A549 (cell line): ENCODE measurements at regions not wholly inside any gene's neighbourhood (a gene's known extent, or its start where the extent isn't known, plus 50 kb on each side); places are given as distances from the start of the nearest gene placed in this dataset.

ENCODE experiments used
- ATAC-seq, 2 experiments: fragments of 200-7000 bp in 1 of 2; fragments of >200 bp in 1 of 2; cut with Nextera tagmentation in 1 of 2; cut with Tn5 transposase in 1 of 2; 3 replicates each; pipeline versions ENCODE4 v1.8.0 to v1.9.1; 2018 to 2020; ENCODE audit warnings: mild to moderate bottlenecking in 1 of 2, moderate library complexity in 1 of 2
- CTCF ChIA-PET: fragments of 300-600 bp; sonication (Branson Sonifier 250); formaldehyde crosslinking; extraction: SDS; loops from one replicate; lab custom pipeline; 2021; ENCODE audit warnings: antibody characterized with exemption, inconsistent platforms; lab: Yijun Ruan, JAX
- POLR2A ChIA-PET: fragments of 350-600 bp; formaldehyde crosslinking; extraction: SDS; loops from one replicate; lab custom pipeline; 2021; ENCODE audit warnings: antibody characterized with exemption, inconsistent platforms; lab: Yijun Ruan, JAX
- DNase-seq, 2 experiments: peaks; one replicate each; pipeline versions ENCODE4 v3.0.0 to v3.0.0-alpha.2; 2011 to 2016; ENCODE audit warnings: low read depth in 1 of 2, low spot score in 1 of 2
- FAIRE-seq: peaks from 2 replicates; lab custom pipeline; 2011; peaks lifted over from hg19 to GRCh38; lab: Jason Lieb, UNC
- H3K27ac ChIP-seq, 2 experiments: fragments of >200 bp; sonication (Bioruptor Twin); formaldehyde crosslinking; 3 replicates each; pipeline ENCODE4 v1.5.1; 2016 to 2017
- H3K4me1 ChIP-seq: fragments of >200 bp; sonication (Bioruptor Twin); formaldehyde crosslinking; 3 replicates; pipeline ENCODE4 v1.6.1; 2016
- H3K4me2 ChIP-seq: fragments of >200 bp; sonication (Bioruptor Twin); formaldehyde crosslinking; 3 replicates; pipeline ENCODE4 v1.6.1; 2016
- H3K4me3 ChIP-seq: fragments of >200 bp; sonication (Bioruptor Twin); formaldehyde crosslinking; 3 replicates; pipeline ENCODE4 v1.5.1; 2016
- H3K9me3 ChIP-seq: fragments of >200 bp; sonication (Bioruptor Twin); formaldehyde crosslinking; 3 replicates; pipeline ENCODE4 v1.6.1; 2016
- BHLHE40 ChIP-seq: IDR thresholded peaks from 2 replicates; pipeline ENCODE4 v1.6.1; 2012; ENCODE audit warnings: low read depth, low read length, inconsistent platforms
- CBX2 ChIP-seq: fragments of 200-600 bp; sonication (generic); IDR thresholded peaks from 2 replicates; pipeline ENCODE4 v1.6.1; 2016; ENCODE audit warnings: low read depth, mild to moderate bottlenecking, borderline replicate concordance
- CEBPB ChIP-seq, 2 experiments: fragments of >200 bp in 1 of 2; sonication (Bioruptor Twin) in 1 of 2; formaldehyde crosslinking in 1 of 2; IDR thresholded peaks; 2 replicates each; pipeline ENCODE4 v1.6.1; 2012 to 2016
- CHD2 ChIP-seq: fragments of 150-350 bp; IDR thresholded peaks from 2 replicates; pipeline ENCODE4 v1.6.1; 2014; ENCODE audit warnings: low read length; ENCODE audit not compliant: partially characterized antibody
- EHF ChIP-seq: fragments of 250-450 bp; sonication (Bioruptor Pico); IDR thresholded peaks from 2 replicates; pipeline ENCODE4 v1.5.0; 2020; ENCODE audit warnings: mild to moderate bottlenecking
- EHMT2 ChIP-seq: fragments of 200-600 bp; sonication (generic); IDR thresholded peaks from 2 replicates; pipeline ENCODE4 v1.6.1; 2016; ENCODE audit warnings: antibody characterized with exemption, low read depth, mild to moderate bottlenecking, moderate library complexity
- EP300 ChIP-seq, 2 experiments: fragments of >200 bp; sonication (Bioruptor Twin); formaldehyde crosslinking; IDR thresholded peaks; 2 replicates in 1 of 2; 3 replicates in 1 of 2; pipeline ENCODE4 v1.6.1; 2016 to 2017
- ESRRA ChIP-seq: fragments of 150-350 bp; IDR thresholded peaks from 2 replicates; pipeline ENCODE4 v1.6.1; 2014; ENCODE audit warnings: mild to moderate bottlenecking, low read length, borderline replicate concordance
- HOXB13 ChIP-seq: fragments of 250-450 bp; sonication (Bioruptor Pico); IDR thresholded peaks from 2 replicates; pipeline ENCODE4 v1.5.0; 2020; ENCODE audit warnings: low read depth, mild to moderate bottlenecking, moderate library complexity
- JUNB ChIP-seq: fragments of >200 bp; sonication (Bioruptor Twin); formaldehyde crosslinking; IDR thresholded peaks from 2 replicates; pipeline ENCODE4 v1.6.1; 2016
- MAFK ChIP-seq: fragments of 450-650 bp; IDR thresholded peaks from 2 replicates; pipeline ENCODE4 v1.6.1; 2014; ENCODE audit not compliant: partially characterized antibody
- MYC ChIP-seq: IDR thresholded peaks from 2 replicates; pipeline ENCODE4 v1.6.1; 2012; ENCODE audit warnings: mild to moderate bottlenecking, inconsistent platforms, low read length, improper control_type of control experiment, borderline replicate concordance
- NPAS2 ChIP-seq: fragments of 250-450 bp; sonication (Bioruptor Pico); IDR thresholded peaks from 2 replicates; pipeline ENCODE4 v1.8.0; 2022; ENCODE audit warnings: mild to moderate bottlenecking, moderate library complexity, borderline replicate concordance
- PHF8 ChIP-seq: fragments of 200-600 bp; sonication (generic); IDR thresholded peaks from 2 replicates; pipeline ENCODE4 v1.6.1; 2016; ENCODE audit warnings: low read depth, mild to moderate bottlenecking, antibody characterized with exemption, moderate library complexity, borderline replicate concordance
- RAD21 ChIP-seq, 2 experiments: fragments of >200 bp in 1 of 2; sonication (Bioruptor Twin) in 1 of 2; formaldehyde crosslinking in 1 of 2; IDR thresholded peaks in 1 of 2; conservative IDR thresholded peaks in 1 of 2; 2 replicates in 1 of 2; 3 replicates in 1 of 2; pipeline ENCODE4 v1.6.1; 2012 to 2018; ENCODE audit warnings: inconsistent platforms in 1 of 2
- RNF2 ChIP-seq: fragments of 200-600 bp; sonication (generic); IDR thresholded peaks from 2 replicates; pipeline ENCODE4 v1.6.1; 2016; ENCODE audit warnings: low read depth, mild to moderate bottlenecking, antibody characterized with exemption, moderate library complexity, borderline replicate concordance
- SREBF2 ChIP-seq: fragments of 450-650 bp; IDR thresholded peaks from 2 replicates; pipeline ENCODE4 v1.6.1; 2014; ENCODE audit warnings: mild to moderate bottlenecking, moderate library complexity
- ZC3H11A ChIP-seq: fragments of 450-650 bp; IDR thresholded peaks from 2 replicates; pipeline ENCODE4 v1.6.1; 2014; ENCODE audit warnings: antibody characterized with exemption, mild to moderate bottlenecking
- ZFP36 ChIP-seq: fragments of 450-650 bp; IDR thresholded peaks from 2 replicates; pipeline ENCODE4 v1.6.1; 2014; ENCODE audit warnings: borderline replicate concordance; ENCODE audit not compliant: partially characterized antibody
- ZNF302 ChIP-seq: fragments of 250-450 bp; sonication (Bioruptor Pico); IDR thresholded peaks from 2 replicates; pipeline ENCODE4 v1.9.0; 2021; ENCODE audit warnings: inconsistent platforms, mild to moderate bottlenecking, moderate library complexity
- ZSCAN20 ChIP-seq: fragments of 250-450 bp; sonication (Bioruptor Pico); IDR thresholded peaks from 2 replicates; pipeline ENCODE4 v1.8.0; 2022; ENCODE audit warnings: mild to moderate bottlenecking, moderate library complexity
- WGBS: methylation state at CpG from one replicate; pipeline ENCODE4 v1.1.6; 2017; ENCODE audit errors: missing lambda C conversion rate; 5-methylcytosine and 5-hydroxymethylcytosine counted together
- TF ChIP-seq, protein P1 (sequence below): fragments of >200 bp; sonication (Bioruptor Twin); formaldehyde crosslinking; IDR thresholded peaks from 3 replicates; pipeline ENCODE4 v1.6.1; 2016
- TF ChIP-seq, protein P2 (sequence below): fragments of 250-450 bp; sonication (Bioruptor Pico); IDR thresholded peaks from 2 replicates; pipeline ENCODE4 v1.5.0; 2020; ENCODE audit warnings: low read depth, mild to moderate bottlenecking, moderate library complexity
- TF ChIP-seq, protein P3 (sequence below): fragments of 450-650 bp; IDR thresholded peaks from 2 replicates; pipeline ENCODE4 v1.6.1; 2014; ENCODE audit warnings: antibody characterized with exemption

DNA sequence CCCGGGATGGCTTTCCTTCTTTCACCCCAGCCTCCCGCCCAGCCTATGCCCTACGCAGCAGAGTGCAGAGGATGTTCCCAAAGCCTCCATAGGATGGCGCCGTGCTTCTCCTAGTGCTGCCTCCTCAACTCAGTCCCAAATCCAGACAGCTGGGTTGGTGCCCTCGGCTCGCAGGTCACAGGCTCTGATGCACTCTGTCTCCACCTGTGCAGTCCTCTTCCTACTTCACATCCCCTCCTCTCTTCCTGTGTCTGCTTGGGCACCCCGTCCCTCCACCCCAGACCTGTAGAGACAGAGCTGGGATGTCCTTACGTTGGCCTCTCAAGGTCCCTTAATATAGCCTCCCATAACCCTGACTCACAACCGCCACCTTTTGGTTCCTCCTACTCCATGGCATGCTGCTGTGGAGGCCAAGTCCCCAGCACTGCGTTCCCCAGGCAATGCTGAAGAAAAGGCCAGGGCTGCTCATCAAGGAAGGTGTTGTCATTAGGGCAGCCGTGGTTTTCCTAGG is 314.4 kb downstream of the GADD45G start:
- POLR2A ChIA-PET: no interaction called here
- Histone ChIP-seq H3K4me2 (no peak overlapping the region), H3K9me3 (no peaks in the 10 kb centered on the region), H3K27ac (no peak overlapping the region), H3K4me3 (no peak overlapping the region), H3K4me1 (no peaks in the 10 kb centered on the region)
- no peak for FAIRE-seq
- peak in 1 of 2 experiments; percentile 34 for DNase-seq
- WGBS: 35% methylated on average over 12 of the region's 12 CpGs
- peak; percentile 34 to 83; a peak in 4 of 6 replicates for ATAC-seq
- CTCF ChIA-PET: interaction anchor here (0.6 kb wide), 1 partner anchor 316 kb away, joined by 3 read pairs; no protein-coding TSS in a partner anchor
- no peak for TF ChIP-seq CHD2
- TF ChIP-seq, protein P1, sequence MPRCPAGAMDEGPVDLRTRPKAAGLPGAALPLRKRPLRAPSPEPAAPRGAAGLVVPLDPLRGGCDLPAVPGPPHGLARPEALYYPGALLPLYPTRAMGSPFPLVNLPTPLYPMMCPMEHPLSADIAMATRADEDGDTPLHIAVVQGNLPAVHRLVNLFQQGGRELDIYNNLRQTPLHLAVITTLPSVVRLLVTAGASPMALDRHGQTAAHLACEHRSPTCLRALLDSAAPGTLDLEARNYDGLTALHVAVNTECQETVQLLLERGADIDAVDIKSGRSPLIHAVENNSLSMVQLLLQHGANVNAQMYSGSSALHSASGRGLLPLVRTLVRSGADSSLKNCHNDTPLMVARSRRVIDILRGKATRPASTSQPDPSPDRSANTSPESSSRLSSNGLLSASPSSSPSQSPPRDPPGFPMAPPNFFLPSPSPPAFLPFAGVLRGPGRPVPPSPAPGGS: no peak
- TF ChIP-seq, protein P2, sequence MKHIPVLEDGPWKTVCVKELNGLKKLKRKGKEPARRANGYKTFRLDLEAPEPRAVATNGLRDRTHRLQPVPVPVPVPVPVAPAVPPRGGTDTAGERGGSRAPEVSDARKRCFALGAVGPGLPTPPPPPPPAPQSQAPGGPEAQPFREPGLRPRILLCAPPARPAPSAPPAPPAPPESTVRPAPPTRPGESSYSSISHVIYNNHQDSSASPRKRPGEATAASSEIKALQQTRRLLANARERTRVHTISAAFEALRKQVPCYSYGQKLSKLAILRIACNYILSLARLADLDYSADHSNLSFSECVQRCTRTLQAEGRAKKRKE (CRISPR knock-in tag): no peak
- no peak for TF ChIP-seq ESRRA
- no peak for TF ChIP-seq ZSCAN20

DNA sequence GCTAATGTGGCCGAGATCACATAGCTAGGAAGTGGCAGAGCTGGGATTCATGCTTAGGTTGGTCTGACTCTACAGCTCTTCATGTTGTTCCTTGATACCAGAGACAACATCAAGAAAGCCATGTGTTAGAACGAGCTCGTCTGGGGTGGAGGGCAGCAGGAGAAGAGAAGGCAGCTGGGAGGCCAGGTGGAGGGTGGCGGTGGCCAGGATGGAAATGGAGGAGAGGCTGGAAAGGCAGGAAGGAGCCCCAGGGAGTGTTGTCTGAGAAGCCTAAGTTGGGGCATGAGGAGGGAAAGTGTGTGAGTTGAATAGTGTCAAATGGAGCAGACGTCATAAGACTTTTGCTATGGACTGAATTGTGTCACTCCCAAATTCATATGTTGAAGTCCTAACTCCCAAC is 315.3 kb downstream of the GADD45G start:
- Histone ChIP-seq H3K9me3 (no peaks in the 10 kb centered on the region), H3K27ac (no peak overlapping the region), H3K4me1 (no peaks in the 10 kb centered on the region), H3K4me3 (no peak overlapping the region), H3K4me2 (no peak overlapping the region)
- TF ChIP-seq EHMT2: no peak
- TF ChIP-seq CBX2: no peak
- no peak for TF ChIP-seq EP300 (IDR thresholded peaks at IDR 0.05)
- TF ChIP-seq RAD21 (conservative IDR thresholded peaks at IDR 0.05 in 1 of 2, IDR thresholded peaks at IDR 0.05 in 1 of 2): no peak
- TF ChIP-seq, protein P1: no peak
- no peak for TF ChIP-seq ZSCAN20
- TF ChIP-seq ESRRA: no peak
- TF ChIP-seq, protein P3, sequence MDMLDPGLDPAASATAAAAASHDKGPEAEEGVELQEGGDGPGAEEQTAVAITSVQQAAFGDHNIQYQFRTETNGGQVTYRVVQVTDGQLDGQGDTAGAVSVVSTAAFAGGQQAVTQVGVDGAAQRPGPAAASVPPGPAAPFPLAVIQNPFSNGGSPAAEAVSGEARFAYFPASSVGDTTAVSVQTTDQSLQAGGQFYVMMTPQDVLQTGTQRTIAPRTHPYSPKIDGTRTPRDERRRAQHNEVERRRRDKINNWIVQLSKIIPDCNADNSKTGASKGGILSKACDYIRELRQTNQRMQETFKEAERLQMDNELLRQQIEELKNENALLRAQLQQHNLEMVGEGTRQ: no peak
- no peak for TF ChIP-seq HOXB13
- no peak for TF ChIP-seq MYC
- TF ChIP-seq MAFK: no peak
- no peak for TF ChIP-seq NPAS2 (CRISPR knock-in tag)
- TF ChIP-seq BHLHE40: no peak
- TF ChIP-seq PHF8: no peak
- no peak for TF ChIP-seq JUNB
- no peak for FAIRE-seq
- WGBS: 60% methylated on average over 5 of the region's 5 CpGs
- no peak for DNase-seq
- no peak for ATAC-seq
- POLR2A ChIA-PET: no interaction called here
- CTCF ChIA-PET: no interaction called here

DNA sequence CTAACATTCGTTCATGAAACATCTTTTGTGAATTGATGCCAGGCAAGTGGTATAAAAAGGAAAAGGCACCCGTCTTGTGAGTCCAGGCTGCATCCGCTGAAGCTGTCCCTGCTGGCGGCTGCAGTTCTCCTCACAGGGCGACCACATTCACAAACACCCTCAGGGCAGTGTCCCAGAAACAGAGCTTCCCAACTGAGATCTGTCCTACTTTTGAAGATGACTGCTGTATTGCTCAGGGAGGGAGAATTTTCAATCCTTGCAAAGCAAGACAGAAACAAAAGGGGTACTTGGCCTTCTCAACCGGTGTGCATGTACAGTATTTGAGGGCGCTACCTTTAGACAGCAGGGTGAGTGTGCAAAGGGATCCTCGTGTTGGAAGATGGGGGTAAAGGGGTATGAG is 316.1 kb downstream of the GADD45G start:
- CTCF ChIA-PET: no interaction called here
- no peak overlapping the region for H3K4me3 ChIP-seq
- no peaks in the 10 kb centered on the region for H3K4me1 ChIP-seq
- H3K4me2 ChIP-seq: no peak overlapping the region
- DNase-seq (no peak), ATAC-seq (no peak), FAIRE-seq (no peak)
- 60% methylated on average over 8 of the region's 8 CpGs for WGBS
- TF ChIP-seq JUNB (no peak), ZC3H11A (no peak), ZNF302 (CRISPR knock-in tag) (no peak), ZFP36 (no peak), CEBPB (IDR thresholded peaks at IDR 0.05) (no peak), RNF2 (no peak), SREBF2 (no peak), EHF (no peak), EP300 (IDR thresholded peaks at IDR 0.05) (no peak)
- TF ChIP-seq, protein P1: no peak
- H3K9me3 ChIP-seq: no peaks in the 10 kb centered on the region
- no peak overlapping the region for H3K27ac ChIP-seq
- POLR2A ChIA-PET: no interaction called here
